AG08396 (cell line): ENCODE measurements at regions not wholly inside any gene's neighbourhood (a gene's known extent, or its start where the extent isn't known, plus 50 kb on each side); places are given as distances from the start of the nearest gene placed in this dataset.
A peak's percentile ranks its signal among the peaks of the same experiment; 100 is the strongest.
"Not testable (repeated sequence)": the region's sequence is repeated elsewhere in the genome, so short reads cannot be mapped to it uniquely, and the experiment has no call there.

Experiments used
- DNase-seq: peaks from one replicate; pipeline ENCODE4 v3.0.0; 2012; ENCODE audit warnings: low spot score, mixed read lengths

- DNase-seq, result no peak
Measured at GRCh38 chr10:91745090-91745831, 53.0 kb upstream of the TNKS2 start.

GRCh38 chr10:91743465-91743864 is 54.8 kb upstream of the TNKS2 start:
- no peak for DNase-seq

GRCh38 chr10:91742229-91742628 is 56.0 kb upstream of the TNKS2 start:
- no peak for DNase-seq

GRCh38 chr10:91741356-91741755 is 56.9 kb upstream of the TNKS2 start:
- DNase-seq, result no peak

- DNase-seq, result no peak
Measured at GRCh38 chr10:91740353-91740924, 57.8 kb upstream of the TNKS2 start.

GRCh38 chr10:91732265-91732664 is 66.0 kb upstream of the TNKS2 start:
- not testable (repeated sequence) for DNase-seq

GRCh38 chr10:91729339-91729738 is 68.9 kb upstream of the TNKS2 start:
- DNase-seq, result not testable (repeated sequence)

GRCh38 chr10:91726355-91726754 is 71.9 kb upstream of the TNKS2 start:
- no peak for DNase-seq

- no peak for DNase-seq
Measured at GRCh38 chr10:91724933-91725332, 73.3 kb upstream of the TNKS2 start.

GRCh38 chr10:91713461-91714072 is 80.7 kb upstream of the PPP1R3C start:
- DNase-seq, result no peak

GRCh38 chr10:91711885-91712680 is 79.2 kb upstream of the PPP1R3C start:
- no peak for DNase-seq

- no peak for DNase-seq
Measured at GRCh38 chr10:91709394-91709798, 76.5 kb upstream of the PPP1R3C start.

- no peak for DNase-seq
Measured at GRCh38 chr10:91708174-91708861, 75.4 kb upstream of the PPP1R3C start.

GRCh38 chr10:91707236-91707635 is 74.4 kb upstream of the PPP1R3C start:
- DNase-seq, result no peak

GRCh38 chr10:91705948-91706670 is 73.2 kb upstream of the PPP1R3C start:
- no peak for DNase-seq

GRCh38 chr10:91702620-91703019 is 69.7 kb upstream of the PPP1R3C start:
- no peak for DNase-seq

- no peak for DNase-seq
Measured at GRCh38 chr10:91700788-91701444, 68.0 kb upstream of the PPP1R3C start.

- no peak for DNase-seq
Measured at GRCh38 chr10:91700273-91700672, 67.4 kb upstream of the PPP1R3C start.

GRCh38 chr10:91698258-91698657 is 65.4 kb upstream of the PPP1R3C start:
- no peak for DNase-seq

- DNase-seq, result peak; percentile 23
Measured at GRCh38 chr10:91694170-91694794, 61.4 kb upstream of the PPP1R3C start.
